ENCODE measurements at regions not wholly inside any gene's neighbourhood (a gene's known extent, or its start where the extent isn't known, plus 50 kb on each side); places are given as distances from the start of the nearest gene placed in this dataset.
A peak's percentile ranks its signal among the peaks of the same experiment; 100 is the strongest.

DNA sequence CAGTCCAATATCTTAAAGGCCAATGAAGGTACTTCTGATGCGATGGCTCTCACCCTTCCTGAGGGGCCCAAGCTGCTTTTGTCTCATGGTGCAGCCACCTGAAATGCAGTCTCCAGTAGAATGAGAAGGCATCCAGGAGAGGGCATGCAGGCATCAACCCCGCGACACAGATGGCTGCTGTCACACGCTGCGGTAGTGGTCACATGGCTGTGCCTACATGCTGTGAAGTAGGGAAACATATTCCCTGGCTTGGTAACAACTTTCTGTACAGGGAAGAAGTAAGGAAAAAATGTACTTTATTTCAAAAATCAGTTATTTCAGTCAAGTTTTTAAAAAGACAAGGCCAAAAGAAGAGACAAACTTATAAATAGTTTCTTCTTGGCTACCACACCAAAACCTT is 139.9 kb downstream of the TRIML1 start:
- TF ChIP-seq, protein P1, sequence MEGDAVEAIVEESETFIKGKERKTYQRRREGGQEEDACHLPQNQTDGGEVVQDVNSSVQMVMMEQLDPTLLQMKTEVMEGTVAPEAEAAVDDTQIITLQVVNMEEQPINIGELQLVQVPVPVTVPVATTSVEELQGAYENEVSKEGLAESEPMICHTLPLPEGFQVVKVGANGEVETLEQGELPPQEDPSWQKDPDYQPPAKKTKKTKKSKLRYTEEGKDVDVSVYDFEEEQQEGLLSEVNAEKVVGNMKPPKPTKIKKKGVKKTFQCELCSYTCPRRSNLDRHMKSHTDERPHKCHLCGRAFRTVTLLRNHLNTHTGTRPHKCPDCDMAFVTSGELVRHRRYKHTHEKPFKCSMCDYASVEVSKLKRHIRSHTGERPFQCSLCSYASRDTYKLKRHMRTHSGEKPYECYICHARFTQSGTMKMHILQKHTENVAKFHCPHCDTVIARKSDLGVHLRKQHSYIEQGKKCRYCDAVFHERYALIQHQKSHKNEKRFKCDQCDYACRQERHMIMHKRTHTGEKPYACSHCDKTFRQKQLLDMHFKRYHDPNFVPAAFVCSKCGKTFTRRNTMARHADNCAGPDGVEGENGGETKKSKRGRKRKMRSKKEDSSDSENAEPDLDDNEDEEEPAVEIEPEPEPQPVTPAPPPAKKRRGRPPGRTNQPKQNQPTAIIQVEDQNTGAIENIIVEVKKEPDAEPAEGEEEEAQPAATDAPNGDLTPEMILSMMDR (IDR thresholded peaks at IDR 0.05; ENCODE audit: insufficient read depth, low read depth, low read length, missing control alignments) = no peak
- H3K4me3 ChIP-seq (ENCODE audit: low read length) = no peak overlapping the region
- DNase-seq (ENCODE audit: low read depth) = no peak

DNA sequence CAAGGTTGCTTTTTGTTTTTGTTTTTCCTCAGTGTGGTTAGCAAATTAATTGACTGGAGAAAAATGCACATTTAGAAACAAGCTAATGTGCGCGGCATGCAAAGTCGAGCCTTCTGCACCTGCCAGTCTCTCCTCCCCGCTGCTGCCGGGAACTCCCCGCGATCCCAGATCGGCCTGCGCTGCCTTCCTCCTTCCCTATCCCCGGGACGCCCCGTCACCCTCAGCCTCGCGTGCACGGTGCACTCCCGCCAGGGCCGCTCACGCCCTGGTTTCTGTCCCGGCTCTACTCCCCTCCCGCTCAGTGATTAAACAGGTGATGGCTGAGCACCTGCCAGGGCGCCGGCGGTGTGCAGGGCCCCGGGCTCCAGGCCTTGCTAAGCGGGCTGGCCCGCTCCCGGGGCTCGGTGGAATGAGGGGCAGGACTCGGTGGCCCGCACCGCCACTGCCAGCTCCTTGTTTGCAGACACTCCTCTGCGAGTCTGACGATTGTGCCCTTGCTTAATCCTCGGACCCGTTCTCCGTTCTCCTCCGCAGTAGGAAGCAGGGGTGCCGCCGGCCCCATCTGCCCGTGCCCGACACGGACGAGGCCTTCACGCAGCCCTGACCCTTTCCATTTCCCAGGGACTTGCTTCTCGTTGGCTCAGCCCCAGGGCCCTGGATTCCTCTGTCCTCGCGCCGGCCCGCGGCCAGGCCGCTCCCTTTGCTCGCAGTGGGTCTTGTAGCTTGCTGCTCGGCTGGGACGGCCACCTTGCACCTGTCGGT is 143.4 kb downstream of the TRIML1 start:
- peak; percentile 2 for DNase-seq (ENCODE audit: low read depth)
- H3K4me3 ChIP-seq (ENCODE audit: low read length) = no peak overlapping the region
- TF ChIP-seq, protein P1 (IDR thresholded peaks at IDR 0.05; ENCODE audit: insufficient read depth, low read depth, low read length, missing control alignments) = no peak

DNA sequence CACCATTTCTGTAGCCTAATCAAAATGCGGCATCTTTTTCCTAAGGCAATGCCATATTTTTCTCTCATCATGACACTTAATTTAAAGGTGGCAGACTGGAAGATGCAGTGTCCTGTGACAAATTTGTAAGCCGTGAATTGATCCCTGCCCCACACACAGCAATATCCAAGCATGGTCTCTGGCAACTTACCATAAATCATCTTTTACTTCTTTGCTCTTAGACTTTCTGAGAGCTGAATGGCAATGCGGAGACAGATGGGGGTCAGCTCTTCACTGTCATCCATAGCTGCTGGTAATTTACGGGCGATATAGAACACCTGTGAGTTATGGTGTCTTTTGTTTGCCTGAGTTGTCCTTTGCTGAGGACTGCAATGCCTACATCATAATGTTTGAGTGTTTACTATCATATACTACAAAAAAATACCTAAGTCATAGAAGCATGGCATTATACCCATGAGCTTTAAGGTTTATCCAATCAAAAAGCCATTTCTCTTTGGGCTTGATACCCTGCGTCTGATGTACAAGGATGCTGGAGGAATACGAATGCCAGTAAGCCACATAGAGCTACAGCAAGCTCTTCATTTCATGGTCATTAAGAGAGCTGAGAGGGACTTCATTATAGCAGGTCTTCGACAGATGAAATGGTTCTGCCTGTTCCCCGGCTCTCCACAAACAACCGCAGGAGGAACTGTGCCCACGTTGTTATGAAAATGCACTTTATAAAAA is 148.1 kb downstream of the TRIML1 start:
- H3K4me3 ChIP-seq (ENCODE audit: low read length) = no peak overlapping the region
- TF ChIP-seq, protein P1 (IDR thresholded peaks at IDR 0.05; ENCODE audit: insufficient read depth, low read depth, low read length, missing control alignments) = no peak
- no peak for DNase-seq (ENCODE audit: low read depth)

DNA sequence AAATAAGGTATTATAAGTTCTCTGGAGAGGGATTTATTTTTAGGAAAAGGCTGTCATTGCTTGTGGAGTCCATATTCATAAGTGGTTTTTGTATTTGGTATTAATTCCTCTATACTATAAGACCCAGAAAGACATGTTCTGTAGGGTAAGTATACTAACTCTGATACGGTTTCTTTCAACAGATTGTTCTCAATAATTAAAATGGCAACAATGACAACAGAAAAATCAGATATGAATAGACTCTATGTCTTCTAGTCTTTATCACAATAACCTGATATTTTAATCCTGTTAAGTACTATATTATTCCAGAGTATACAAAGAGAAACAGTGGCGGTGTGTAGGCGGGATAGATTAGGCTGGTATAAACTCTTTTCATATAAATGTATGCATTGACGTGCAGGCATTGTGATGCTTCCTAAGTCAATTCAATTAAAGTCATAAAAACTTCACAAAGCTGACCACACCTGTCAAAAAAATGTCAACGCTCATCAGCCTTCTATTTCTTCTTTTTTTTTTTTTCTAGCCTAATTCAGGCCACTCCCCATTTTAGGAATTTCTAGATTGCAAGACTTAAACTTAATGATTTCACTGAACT is 150.4 kb downstream of the TRIML1 start:
- TF ChIP-seq, protein P1 (IDR thresholded peaks at IDR 0.05; ENCODE audit: insufficient read depth, low read depth, low read length, missing control alignments) = no peak
- no peak for DNase-seq (ENCODE audit: low read depth)

DNA sequence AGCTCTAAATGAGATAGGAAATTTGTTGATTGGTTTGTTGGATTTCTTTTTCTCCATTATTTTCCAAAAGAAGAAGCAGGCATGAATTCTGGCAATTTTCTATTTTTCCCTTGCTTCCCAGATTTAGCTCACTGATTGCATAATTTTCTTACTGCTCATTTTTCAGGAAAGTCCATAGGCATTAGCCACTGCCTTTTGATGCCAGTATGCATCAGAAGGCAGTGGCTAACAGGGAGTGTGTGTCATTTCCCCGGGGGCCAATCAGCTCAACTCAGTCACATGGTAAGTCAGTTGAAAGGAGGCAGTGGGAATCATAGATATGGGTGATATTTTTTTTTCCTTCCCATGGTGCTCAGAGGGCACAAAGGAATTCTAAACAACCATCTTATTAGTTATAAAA is 156.7 kb downstream of the TRIML1 start:
- TF ChIP-seq, protein P1 (IDR thresholded peaks at IDR 0.05; ENCODE audit: insufficient read depth, low read depth, low read length, missing control alignments) = no peak
- no peak overlapping the region for H3K4me3 ChIP-seq (ENCODE audit: low read length)
- peak; percentile 25 for DNase-seq (ENCODE audit: low read depth)

More for the DNA sequence above, 150.4 kb downstream of the TRIML1 start:
- no peak overlapping the region for H3K4me3 ChIP-seq (ENCODE audit: low read length)

DNA sequence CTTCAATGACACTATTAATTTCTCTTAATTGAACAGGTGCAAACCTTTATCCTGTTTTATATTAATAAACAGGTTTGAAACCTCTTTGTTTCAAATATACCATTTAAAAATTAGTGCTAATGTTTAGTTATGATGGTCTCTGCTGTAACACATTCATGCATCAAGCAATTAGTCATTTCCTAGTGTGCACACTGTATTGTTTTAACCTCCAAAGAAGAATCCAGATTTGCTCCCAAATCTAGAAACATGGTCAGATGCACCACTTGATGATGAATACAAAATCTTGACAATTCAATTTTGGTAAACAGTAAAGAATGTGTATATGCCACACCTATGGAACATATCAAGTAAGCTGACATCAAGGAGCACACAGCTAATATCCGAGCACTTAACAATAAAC is 157.1 kb downstream of the TRIML1 start:
- TF ChIP-seq, protein P1 (IDR thresholded peaks at IDR 0.05; ENCODE audit: insufficient read depth, low read depth, low read length, missing control alignments) = no peak
- DNase-seq (ENCODE audit: low read depth) = no peak
- no peak overlapping the region for H3K4me3 ChIP-seq (ENCODE audit: low read length)
